Kidney (tissue), 13 donors: ENCODE measurements at regions not wholly inside any gene's neighbourhood (a gene's known extent, or its start where the extent isn't known, plus 50 kb on each side); places are given as distances from the start of the nearest gene placed in this dataset.

ENCODE experiments used
- DNase-seq, 5 donors: peaks; one replicate each; pipeline ENCODE4 v3.0.0-alpha.2; 2013 to 2020
- FAIRE-seq: peaks from 2 replicates; lab custom pipeline; 2012; peaks lifted over from hg19 to GRCh38; lab: Jason Lieb, UNC
- H3K27ac ChIP-seq, 2 donors: one replicate each; pipeline ENCODE4 v1.7.0; 2013; ENCODE audit warnings: low read depth in 2 of 2, low read length in 2 of 2, inconsistent platforms in 1 of 2
- H3K27me3 ChIP-seq: one replicate; pipeline ENCODE4 v1.7.1; 2013; ENCODE audit warnings: low read length, inconsistent platforms; ENCODE audit not compliant: control insufficient read depth, insufficient read depth
- H3K36me3 ChIP-seq, 3 donors: one replicate each; pipeline versions ENCODE4 v1.7.0 to v1.7.1; 2013; ENCODE audit warnings: low read length in 3 of 3, control low read depth in 1 of 3, inconsistent platforms in 1 of 3; ENCODE audit not compliant: insufficient read depth in 3 of 3, control insufficient read depth in 2 of 3
- H3K4me1 ChIP-seq, 3 donors: one replicate each; pipeline versions ENCODE4 v1.7.0 to v1.7.1; 2013; ENCODE audit warnings: low read length in 3 of 3, inconsistent platforms in 1 of 3, low read depth in 1 of 3; ENCODE audit not compliant: control insufficient read depth in 2 of 3, insufficient read depth in 2 of 3
- H3K4me3 ChIP-seq, 3 donors: one replicate each; pipeline versions ENCODE4 v1.7.0 to v1.8.1; 2013; ENCODE audit warnings: low read length in 3 of 3, control low read depth in 1 of 3, inconsistent platforms in 1 of 3
- H3K9ac ChIP-seq, 3 donors: one replicate each; pipeline versions ENCODE4 v1.7.0 to v1.7.1; 2013; ENCODE audit warnings: low read length in 3 of 3, control low read depth in 1 of 3, inconsistent platforms in 1 of 3
- H3K9me3 ChIP-seq, 3 donors: one replicate each; pipeline versions ENCODE4 v1.7.0 to v1.7.1; 2013; ENCODE audit warnings: low read length in 3 of 3, control low read depth in 1 of 3, inconsistent platforms in 1 of 3; ENCODE audit not compliant: control insufficient read depth in 2 of 3, insufficient read depth in 1 of 3
- intact Hi-C: fragments of 100-400 bp; cut with DNase I; formaldehyde crosslinking; loops from one replicate; pipeline ENCODE4 v1.11.1; 2022
- TF ChIP-seq, protein P1 (sequence below): IDR thresholded peaks from 3 replicates; pipeline ENCODE4 v1.5.1; 2012; ENCODE audit warnings: mild to moderate bottlenecking, moderate library complexity, borderline replicate concordance; ENCODE audit not compliant: insufficient read depth; ENCODE audit errors: extremely low read depth
- donor health status: control.
- donor health status: control.
- donor health status: control.
- donor health status: control.
- donor health status: control.
- donor health status: DM: yes; HTN: yes; CAD: no.
- donor health status: Normal renal cell carcinoma (clear cell type).

DNA sequence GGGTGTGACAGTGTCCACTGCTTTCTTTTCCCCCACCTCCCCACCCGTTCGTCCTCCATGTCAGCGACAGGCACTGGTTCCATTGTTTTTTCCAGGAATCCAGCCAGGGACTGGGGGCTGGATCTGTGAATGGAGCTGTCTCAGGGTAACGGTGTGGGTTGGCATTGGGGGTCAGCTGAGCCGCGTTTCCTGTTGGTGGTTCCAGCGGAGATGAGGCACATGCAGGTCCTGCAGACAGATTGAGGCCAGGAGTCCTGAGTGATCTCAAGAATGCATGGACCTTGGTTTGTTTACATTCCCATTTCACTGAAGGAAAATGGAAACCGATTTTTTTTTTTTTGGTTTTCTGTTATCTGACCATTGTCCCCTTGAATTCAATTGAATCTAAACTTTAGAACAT lies 303.9 kb downstream of the FGF9 start:
- TF ChIP-seq, protein P1, sequence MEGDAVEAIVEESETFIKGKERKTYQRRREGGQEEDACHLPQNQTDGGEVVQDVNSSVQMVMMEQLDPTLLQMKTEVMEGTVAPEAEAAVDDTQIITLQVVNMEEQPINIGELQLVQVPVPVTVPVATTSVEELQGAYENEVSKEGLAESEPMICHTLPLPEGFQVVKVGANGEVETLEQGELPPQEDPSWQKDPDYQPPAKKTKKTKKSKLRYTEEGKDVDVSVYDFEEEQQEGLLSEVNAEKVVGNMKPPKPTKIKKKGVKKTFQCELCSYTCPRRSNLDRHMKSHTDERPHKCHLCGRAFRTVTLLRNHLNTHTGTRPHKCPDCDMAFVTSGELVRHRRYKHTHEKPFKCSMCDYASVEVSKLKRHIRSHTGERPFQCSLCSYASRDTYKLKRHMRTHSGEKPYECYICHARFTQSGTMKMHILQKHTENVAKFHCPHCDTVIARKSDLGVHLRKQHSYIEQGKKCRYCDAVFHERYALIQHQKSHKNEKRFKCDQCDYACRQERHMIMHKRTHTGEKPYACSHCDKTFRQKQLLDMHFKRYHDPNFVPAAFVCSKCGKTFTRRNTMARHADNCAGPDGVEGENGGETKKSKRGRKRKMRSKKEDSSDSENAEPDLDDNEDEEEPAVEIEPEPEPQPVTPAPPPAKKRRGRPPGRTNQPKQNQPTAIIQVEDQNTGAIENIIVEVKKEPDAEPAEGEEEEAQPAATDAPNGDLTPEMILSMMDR = no peak
- intact Hi-C loops = no loop called here
- Histone ChIP-seq H3K36me3 (no peaks in the 10 kb centered on the region), H3K9me3 (no peaks in the 10 kb centered on the region), H3K4me1 (peaks cover 0 to 3% (median 0%) of the 10 kb centered on the region in 3 donors), H3K9ac (no peak overlapping the region), H3K4me3 (no peak overlapping the region), H3K27me3 (no peaks in the 10 kb centered on the region), H3K27ac (no peak overlapping the region)
- FAIRE-seq (no peak), DNase-seq (no peak)

DNA sequence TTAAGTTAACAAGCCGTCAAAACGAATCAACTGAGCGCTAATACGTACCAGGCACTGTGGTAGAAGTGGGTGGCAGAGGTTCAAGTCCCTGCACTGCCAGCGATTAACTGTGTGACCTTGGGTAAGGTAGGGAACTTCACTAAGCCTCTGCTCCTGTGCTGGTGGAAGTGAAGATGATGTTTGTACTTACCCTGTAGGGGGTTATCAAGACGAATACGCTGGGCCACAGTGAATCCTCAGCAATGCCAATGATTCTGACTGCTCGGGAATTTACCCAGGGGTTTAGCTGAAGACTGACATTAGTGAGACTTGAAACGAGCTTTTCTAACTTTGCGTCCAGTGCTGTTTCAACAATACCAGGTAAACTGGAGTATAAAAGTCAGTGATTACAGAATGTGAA lies 305.3 kb downstream of the FGF9 start:
- TF ChIP-seq, protein P1 = no peak
- no peak for DNase-seq
- H3K4me3 ChIP-seq = no peak overlapping the region
- H3K36me3 ChIP-seq = no peaks in the 10 kb centered on the region
- H3K27ac ChIP-seq = no peak overlapping the region
- no peak for FAIRE-seq
- intact Hi-C loops = no loop called here
- no peaks in the 10 kb centered on the region for H3K9me3 ChIP-seq
- H3K9ac ChIP-seq = no peak overlapping the region
- no peaks in the 10 kb centered on the region for H3K27me3 ChIP-seq
- H3K4me1 ChIP-seq = peaks cover 0 to 3% (median 0%) of the 10 kb centered on the region in 3 donors

DNA sequence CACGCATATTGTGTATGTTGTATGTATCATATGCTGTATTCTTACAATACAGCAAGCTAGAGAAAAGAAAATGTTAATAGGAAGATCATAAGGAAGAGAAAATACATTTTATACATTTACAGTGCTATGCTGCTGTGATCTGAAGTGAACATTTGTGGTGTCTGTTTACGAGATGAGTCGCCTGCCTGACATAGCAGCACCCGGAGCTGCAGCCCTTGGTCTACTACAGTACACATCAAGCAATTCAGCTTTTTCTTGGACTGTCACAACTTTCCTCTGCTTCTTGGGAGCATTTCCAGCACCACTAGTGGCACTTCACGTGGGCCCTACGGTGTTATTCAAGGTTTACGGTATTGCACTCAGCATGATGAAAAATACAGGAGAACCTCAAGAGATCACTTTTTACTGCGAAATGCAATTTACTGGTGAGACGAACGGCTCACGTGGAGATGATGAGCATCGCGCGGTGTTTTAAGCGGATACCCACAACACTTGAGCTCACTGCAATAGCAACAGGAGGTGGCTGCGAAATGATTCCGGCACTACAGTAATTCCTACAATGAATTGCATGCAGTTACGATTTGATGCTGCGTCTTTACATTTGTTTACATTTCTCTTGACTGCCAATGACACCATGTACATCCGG lies 308.4 kb downstream of the FGF9 start:
- H3K4me1 ChIP-seq = no peaks in the 10 kb centered on the region
- H3K27me3 ChIP-seq = no peaks in the 10 kb centered on the region
- intact Hi-C loops = no loop called here
- DNase-seq = no peak
- no peak overlapping the region for H3K9ac ChIP-seq
- no peak overlapping the region for H3K27ac ChIP-seq
- no peaks in the 10 kb centered on the region for H3K36me3 ChIP-seq
- TF ChIP-seq, protein P1 = no peak
- no peaks in the 10 kb centered on the region for H3K9me3 ChIP-seq
- no peak overlapping the region for H3K4me3 ChIP-seq
- FAIRE-seq = no peak

DNA sequence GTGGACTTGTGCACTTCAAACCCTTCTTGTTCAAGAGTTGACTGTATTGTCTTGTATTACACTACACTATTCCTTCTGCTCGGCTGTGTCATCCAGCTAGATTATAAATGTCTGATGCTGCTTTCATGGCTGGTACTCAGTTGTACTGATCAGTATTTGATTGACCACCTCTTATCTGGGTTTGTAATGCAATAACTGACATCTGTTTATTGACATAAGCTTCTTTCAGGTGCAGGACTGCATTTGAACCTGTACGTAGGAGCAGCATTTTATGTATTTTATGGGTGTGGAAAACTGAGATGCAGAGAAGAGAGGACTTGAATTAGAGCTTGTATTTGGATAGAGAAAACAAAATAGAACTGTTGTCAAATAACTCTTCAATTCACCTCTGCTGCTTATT lies 309.2 kb downstream of the FGF9 start:
- FAIRE-seq (no peak), DNase-seq (no peak)
- H3K27ac ChIP-seq = no peak overlapping the region
- no peaks in the 10 kb centered on the region for H3K4me1 ChIP-seq
- TF ChIP-seq, protein P1 = no peak
- no peaks in the 10 kb centered on the region for H3K27me3 ChIP-seq
- no peak overlapping the region for H3K4me3 ChIP-seq
- H3K9me3 ChIP-seq = no peaks in the 10 kb centered on the region
- intact Hi-C loops = no loop called here
- no peaks in the 10 kb centered on the region for H3K36me3 ChIP-seq
- H3K9ac ChIP-seq = no peak overlapping the region
